ENCODE measurements at regions not wholly inside any gene's neighbourhood (a gene's known extent, or its start where the extent isn't known, plus 50 kb on each side); places are given as distances from the start of the nearest gene placed in this dataset.
"Not testable (repeated sequence)": the region's sequence is repeated elsewhere in the genome, so short reads cannot be mapped to it uniquely, and the experiment has no call there.

- DNase-seq (ENCODE audit: low read depth in 3 of 3, low spot score in 1 of 3), result no peak
These were observed 87.9 kb upstream of the TRIO start for GRCh38 chr5:14054965-14055963.

- no peak for DNase-seq (ENCODE audit: low read depth in 3 of 3, low spot score in 1 of 3)
These were observed 88.9 kb upstream of the TRIO start for GRCh38 chr5:14054111-14054854.

- DNase-seq (ENCODE audit: low read depth in 3 of 3, low spot score in 1 of 3), result no peak
These were observed 92.3 kb upstream of the TRIO start for GRCh38 chr5:14050821-14051220.

GRCh38 chr5:14048434-14048833 lies 94.7 kb upstream of the TRIO start:
- DNase-seq (ENCODE audit: low read depth in 3 of 3, low spot score in 1 of 3), result no peak

DNA sequence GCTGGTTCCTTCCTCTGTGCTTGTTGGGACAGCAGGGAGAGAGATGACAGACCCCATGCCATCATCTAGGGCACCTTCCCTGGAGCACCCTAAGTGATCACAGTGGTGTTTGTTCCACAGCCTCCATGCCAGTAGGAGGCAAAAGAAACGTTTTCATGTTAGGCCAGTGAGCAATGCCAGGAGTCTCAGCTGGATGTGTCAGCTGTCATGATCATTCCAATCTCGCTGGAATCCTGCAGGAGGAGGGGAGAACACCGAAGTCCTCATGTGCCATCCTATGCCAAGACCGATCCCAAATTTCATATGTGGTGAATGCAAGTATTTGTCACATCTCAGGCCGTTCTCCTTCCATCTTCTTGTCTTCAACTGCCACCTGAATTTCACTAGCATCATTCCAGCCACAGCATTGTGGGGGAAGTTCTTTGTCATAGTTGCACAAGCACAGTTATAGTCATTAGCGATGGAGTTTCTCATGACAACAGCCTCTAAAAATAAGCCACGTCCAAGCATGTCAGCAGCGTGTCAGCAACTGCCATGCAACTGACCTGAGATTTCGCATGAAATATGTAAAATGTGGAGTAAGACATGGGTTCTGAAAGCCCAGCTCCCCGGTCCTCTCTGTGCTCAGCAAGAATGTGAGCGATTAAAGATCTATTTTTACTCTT lies 97.2 kb upstream of the DNAH5 start:
- DNase-seq (ENCODE audit: low read depth in 3 of 3, low spot score in 1 of 3), result no peak

DNA sequence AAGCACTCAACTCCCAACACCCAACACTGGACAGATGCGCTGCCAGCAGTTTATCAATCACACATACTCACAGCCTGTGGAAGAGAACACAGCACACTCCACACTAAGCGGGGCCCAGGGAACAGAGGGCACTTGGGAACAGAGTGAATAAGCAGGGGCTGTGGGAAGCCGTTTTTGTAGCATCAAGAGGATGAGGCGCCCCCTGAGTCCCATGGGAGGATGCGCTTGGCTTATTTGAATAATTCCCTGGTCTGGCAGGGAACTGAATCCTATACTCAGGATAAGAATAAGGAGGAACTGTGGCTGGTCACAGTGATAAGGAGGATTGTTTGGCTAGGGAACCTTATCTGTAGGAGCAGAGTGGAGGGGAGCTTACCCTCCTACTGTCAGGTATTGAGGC lies 96.1 kb upstream of the DNAH5 start:
- no peak for DNase-seq (ENCODE audit: low read depth in 3 of 3, low spot score in 1 of 3)

- no peak for DNase-seq (ENCODE audit: low read depth in 3 of 3, low spot score in 1 of 3)
These were observed 95.1 kb upstream of the DNAH5 start for GRCh38 chr5:14039576-14039975.

- no peak for DNase-seq (ENCODE audit: low read depth in 3 of 3, low spot score in 1 of 3)
These were observed 94.6 kb upstream of the DNAH5 start for GRCh38 chr5:14039063-14039462.

DNA sequence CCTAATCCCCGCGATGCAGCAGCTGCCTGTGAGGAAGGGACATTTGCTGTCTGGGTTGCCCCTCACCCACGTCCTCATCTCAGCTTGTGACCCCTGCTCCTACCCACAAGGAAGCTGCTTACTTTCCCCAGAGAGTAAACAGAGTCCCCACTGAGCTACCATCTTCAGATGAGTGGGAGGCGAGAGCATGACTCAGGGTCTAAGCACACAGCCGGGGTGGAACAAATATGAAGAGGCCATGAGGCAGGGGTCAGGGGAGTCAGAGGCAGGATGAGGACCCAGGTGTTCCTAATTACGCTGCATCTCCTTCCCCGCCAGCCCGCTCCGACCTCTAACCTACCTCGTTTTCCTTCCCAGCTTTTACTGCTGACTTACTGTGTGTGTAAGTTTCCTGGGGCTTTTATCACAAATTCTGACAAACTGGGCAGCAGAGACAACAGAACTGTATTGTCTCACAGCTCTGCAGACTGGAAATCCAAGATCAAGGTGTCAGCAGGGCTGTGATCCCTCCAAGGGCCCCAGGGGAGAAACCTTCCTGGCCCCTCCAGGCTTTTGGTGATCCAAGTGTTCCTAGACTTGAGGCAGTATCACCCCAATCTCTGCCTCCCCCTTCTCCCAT lies 94.0 kb upstream of the DNAH5 start:
- DNase-seq (ENCODE audit: low read depth in 3 of 3, low spot score in 1 of 3), result no peak

DNA sequence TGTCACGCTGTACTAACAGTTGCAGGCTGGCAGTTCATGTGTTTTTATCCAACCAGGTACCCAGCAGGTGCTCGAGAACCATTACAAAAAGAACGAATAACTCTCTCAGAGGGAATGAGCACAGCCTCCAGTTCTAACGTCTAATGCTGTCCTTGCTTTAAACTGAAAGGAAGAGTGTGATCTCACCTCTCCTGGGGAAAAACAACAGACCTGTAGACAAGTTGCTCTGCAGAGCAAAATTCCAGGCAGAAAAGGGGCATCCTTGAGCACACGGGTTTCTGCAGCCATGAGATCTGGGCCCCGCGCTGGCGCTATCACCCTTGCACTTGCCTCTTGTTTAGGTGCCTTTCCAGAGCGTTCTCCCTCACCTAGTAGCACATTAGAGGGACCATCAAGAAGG lies 92.5 kb upstream of the DNAH5 start:
- DNase-seq (ENCODE audit: low read depth in 3 of 3, low spot score in 1 of 3), result no peak

DNA sequence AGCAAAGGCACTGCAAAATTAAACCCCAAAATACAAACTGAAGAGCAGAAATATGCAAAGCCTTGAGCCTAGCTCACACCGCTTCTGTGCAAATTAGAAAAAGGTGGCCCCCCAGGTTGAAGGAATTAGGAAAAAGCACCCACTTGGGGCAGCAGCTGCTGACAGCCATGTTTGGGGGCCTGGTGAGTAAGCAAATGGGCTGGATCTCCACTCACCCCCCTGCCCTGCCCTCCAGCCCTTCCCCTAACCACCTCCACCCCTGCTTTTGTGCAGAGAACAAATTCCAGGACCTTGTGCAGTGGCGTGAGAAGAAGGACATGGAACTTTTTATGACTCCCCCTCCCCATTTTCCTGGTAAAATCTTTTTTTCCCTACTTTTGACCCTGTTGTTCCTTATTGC lies 92.0 kb upstream of the DNAH5 start:
- DNase-seq (ENCODE audit: low read depth in 3 of 3, low spot score in 1 of 3), result no peak

- no peak for DNase-seq (ENCODE audit: low read depth in 3 of 3, low spot score in 1 of 3)
These were observed 91.5 kb upstream of the DNAH5 start for GRCh38 chr5:14035859-14036503.

DNA sequence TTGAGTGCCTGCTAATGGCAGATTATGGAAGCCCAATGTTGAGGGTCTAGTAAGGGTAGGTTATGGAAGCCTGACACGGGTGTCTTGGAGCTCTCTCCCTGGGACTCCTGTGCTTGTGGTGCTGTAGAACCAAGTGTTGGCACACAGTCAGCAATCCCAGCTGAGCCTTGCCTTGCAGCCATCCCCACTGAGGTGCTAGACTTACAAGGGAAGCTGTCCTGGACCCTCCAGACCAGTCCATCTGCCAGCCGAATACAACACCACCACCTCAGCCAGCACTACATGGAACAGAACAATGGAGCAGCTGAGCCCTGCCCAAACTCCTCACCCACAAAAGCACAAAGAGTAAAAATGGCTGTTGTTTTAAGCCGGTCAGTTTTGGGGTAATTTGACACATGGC lies 90.5 kb upstream of the DNAH5 start:
- no peak for DNase-seq (ENCODE audit: low read depth in 3 of 3, low spot score in 1 of 3)

- no peak for DNase-seq (ENCODE audit: low read depth in 3 of 3, low spot score in 1 of 3)
These were observed 88.4 kb upstream of the DNAH5 start for GRCh38 chr5:14032918-14033317.

- DNase-seq (ENCODE audit: low read depth in 3 of 3, low spot score in 1 of 3), result no peak
These were observed 84.6 kb upstream of the DNAH5 start for GRCh38 chr5:14028938-14029584.

DNA sequence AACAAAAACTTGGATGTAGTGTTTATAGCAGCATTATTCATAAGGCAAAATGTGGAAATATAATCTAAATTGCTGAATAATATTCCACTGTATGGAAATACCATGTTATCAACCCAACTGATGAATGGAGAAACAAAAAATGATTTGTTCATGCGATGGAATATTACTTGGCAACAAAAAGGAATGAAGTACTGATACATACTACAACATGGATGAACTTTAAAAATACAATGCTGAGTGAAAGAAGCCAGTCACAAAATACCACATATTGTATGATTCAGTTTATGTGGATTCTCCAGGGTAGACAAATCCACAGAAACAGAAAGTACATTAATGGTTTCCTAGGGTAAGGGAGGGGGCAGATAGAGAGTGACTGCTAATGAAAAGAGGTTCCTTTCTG lies 83.7 kb upstream of the DNAH5 start:
- no peak for DNase-seq (ENCODE audit: low read depth in 3 of 3, low spot score in 1 of 3)

DNA sequence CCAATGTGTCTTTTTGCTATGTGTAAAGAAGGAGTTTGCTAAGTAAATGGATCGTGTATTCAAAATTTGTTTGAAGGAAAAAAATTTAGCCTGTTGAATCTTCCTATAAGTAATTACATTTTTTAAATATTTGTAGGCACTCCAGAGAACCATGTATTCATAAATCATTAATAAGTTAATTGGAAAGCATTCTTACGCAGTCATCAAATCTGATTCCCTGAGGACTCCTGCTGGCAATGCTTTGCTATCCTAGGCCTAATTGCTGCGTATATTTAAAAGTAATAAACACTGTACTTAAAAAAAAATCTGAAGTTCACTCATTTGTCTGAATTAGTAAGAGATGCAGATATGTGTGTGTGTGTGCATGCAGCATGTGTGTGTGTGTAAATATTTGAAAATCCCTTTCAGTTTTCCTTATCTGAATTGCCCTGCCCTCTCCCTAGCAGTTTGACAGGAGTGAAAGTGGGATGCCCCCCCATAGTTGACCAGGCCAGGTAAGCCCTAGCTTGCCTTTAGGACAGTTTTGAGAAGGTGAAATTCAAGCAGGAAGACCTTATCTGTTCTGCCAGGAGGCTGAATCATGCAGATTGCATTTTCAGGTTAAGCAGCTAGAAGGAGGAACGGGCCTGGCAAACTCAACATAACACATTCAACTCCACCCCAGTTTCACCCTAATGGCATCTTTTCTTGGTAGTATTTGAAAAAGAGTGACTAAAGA lies 81.2 kb upstream of the DNAH5 start:
- DNase-seq (ENCODE audit: low read depth in 3 of 3, low spot score in 1 of 3), result no peak

- no peak for DNase-seq (ENCODE audit: low read depth in 3 of 3, low spot score in 1 of 3)
These were observed 78.5 kb upstream of the DNAH5 start for GRCh38 chr5:14022971-14023370.

DNA sequence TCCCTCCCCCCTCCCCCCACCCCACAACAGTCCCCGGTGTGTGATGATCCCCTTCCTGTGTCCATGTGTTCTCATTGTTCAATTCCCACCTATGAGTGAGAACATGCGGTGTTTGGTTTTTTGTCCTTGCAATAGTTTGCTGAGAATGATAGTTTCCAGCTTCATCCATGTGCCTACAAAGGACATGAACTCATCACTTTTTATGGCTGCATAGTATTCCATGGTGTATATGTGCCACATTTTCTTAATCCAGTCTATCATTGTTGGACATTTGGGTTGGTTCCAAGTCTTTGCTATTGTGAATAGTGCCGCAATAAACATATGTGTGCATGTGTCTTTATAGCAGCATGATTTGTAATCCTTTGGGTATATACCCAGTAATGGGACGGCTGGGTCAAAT lies 76.5 kb upstream of the DNAH5 start:
- DNase-seq (ENCODE audit: low read depth in 3 of 3, low spot score in 1 of 3), result not testable (repeated sequence)

Data from stimulated activated CD4-positive, alpha-beta T cell treated with anti-CD3 and anti-CD28 coated beads, TNF-alpha, amount 100 ng/mL, for 1 hour (primary cell).